Hepatocyte (in vitro differentiated cells): ENCODE measurements at regions not wholly inside any gene's neighbourhood (a gene's known extent, or its start where the extent isn't known, plus 50 kb on each side); places are given as distances from the start of the nearest gene placed in this dataset.

ENCODE experiments used
- DNase-seq: peaks from one replicate; pipeline ENCODE4 v3.0.0-alpha.2; 2016; ENCODE audit warnings: low spot score
- H2AFZ ChIP-seq: fragments of 200-600 bp; sonication (generic); 2 replicates; pipeline ENCODE4 v1.6.0; 2016; ENCODE audit warnings: antibody characterized with exemption, mild to moderate bottlenecking
- H3K27ac ChIP-seq: fragments of 200-600 bp; sonication (generic); 2 replicates; pipeline ENCODE4 v1.5.1; 2016; ENCODE audit warnings: mild to moderate bottlenecking
- H3K27me3 ChIP-seq: fragments of 200-600 bp; sonication (generic); 2 replicates; pipeline ENCODE4 v1.6.1; 2016
- H3K36me3 ChIP-seq: fragments of 200-600 bp; sonication (generic); replicated peaks from 2 replicates; pipeline ENCODE4 v1.5.1; 2016; ENCODE audit warnings: low read depth; ENCODE audit not compliant: insufficient read depth
- H3K4me1 ChIP-seq: fragments of 200-600 bp; sonication (generic); 2 replicates; pipeline ENCODE4 v1.5.1; 2016; ENCODE audit warnings: mild to moderate bottlenecking, moderate library complexity; ENCODE audit not compliant: insufficient read depth
- H3K4me2 ChIP-seq: fragments of 200-600 bp; sonication (generic); 2 replicates; pipeline ENCODE4 v1.6.0; 2016
- H3K4me3 ChIP-seq: fragments of 200-600 bp; sonication (generic); 2 replicates; pipeline ENCODE4 v1.5.1; 2016; ENCODE audit warnings: mild to moderate bottlenecking
- H3K79me2 ChIP-seq: fragments of 200-600 bp; sonication (generic); 2 replicates; pipeline ENCODE4 v1.6.0; 2017; ENCODE audit warnings: mild to moderate bottlenecking
- H3K9me2 ChIP-seq: fragments of 200-600 bp; sonication (generic); replicated peaks from 2 replicates; pipeline ENCODE4 v1.6.0; 2017; ENCODE audit warnings: mild to moderate bottlenecking; ENCODE audit not compliant: insufficient read depth
- H3K9me3 ChIP-seq: fragments of 200-600 bp; sonication (generic); 2 replicates; pipeline ENCODE4 v1.5.1; 2016; ENCODE audit warnings: low read depth, mild to moderate bottlenecking
- H4K20me1 ChIP-seq: fragments of 200-600 bp; sonication (generic); 2 replicates; pipeline ENCODE4 v1.6.0; 2016; ENCODE audit warnings: mild to moderate bottlenecking; ENCODE audit not compliant: insufficient read depth, poor library complexity, severe bottlenecking
- EZH2 ChIP-seq: fragments of 200-600 bp; sonication (generic); IDR thresholded peaks from 2 replicates; pipeline ENCODE4 v1.6.1; 2016; ENCODE audit warnings: antibody characterized with exemption, mild to moderate bottlenecking, borderline replicate concordance
- EZH2phosphoT487 ChIP-seq: fragments of 200-600 bp; sonication (generic); IDR thresholded peaks from one replicate; pipeline ENCODE4 v1.6.1; 2018; ENCODE audit warnings: antibody characterized with exemption, mild to moderate bottlenecking, low read depth, moderate library complexity; ENCODE audit not compliant: unreplicated experiment, severe bottlenecking
- WGBS: methylation state at CpG from one replicate; pipeline ENCODE4 v1.1.6; 2016; ENCODE audit warnings: low lambda C conversion rate; ENCODE audit errors: missing lambda C conversion rate; 5-methylcytosine and 5-hydroxymethylcytosine counted together
- TF ChIP-seq, protein P1 (sequence below): fragments of 200-600 bp; sonication (generic); IDR thresholded peaks from 2 replicates; pipeline ENCODE4 v1.5.1; 2016; ENCODE audit warnings: antibody characterized with exemption, mild to moderate bottlenecking; ENCODE audit not compliant: poor library complexity

DNA sequence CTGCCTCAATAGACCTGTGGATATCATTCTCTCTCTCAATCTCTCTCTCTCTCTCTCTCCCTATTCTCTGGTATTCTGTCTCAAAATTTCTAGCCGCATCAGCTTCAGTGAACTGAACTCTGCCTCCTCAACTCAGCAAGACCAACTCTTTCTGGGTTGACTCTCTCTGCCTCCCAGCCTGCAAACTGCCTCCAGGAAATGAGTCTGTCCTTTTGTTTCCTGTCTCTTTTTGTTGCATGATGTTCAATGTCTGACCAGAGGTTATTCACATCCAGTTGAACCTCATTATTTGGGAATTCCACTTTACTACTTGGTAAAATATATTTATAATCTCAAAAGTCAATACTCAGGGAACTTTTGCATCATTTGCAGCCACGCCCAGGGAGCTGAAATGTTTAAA, 682.7 kb upstream of the FZD8 start:
- Histone ChIP-seq H3K79me2 (no peaks in the 10 kb centered on the region), H3K36me3 (no peaks in the 10 kb centered on the region), H3K4me2 (no peak overlapping the region), H3K27ac (no peak overlapping the region), H3K4me1 (no peaks in the 10 kb centered on the region), H2AFZ (no peak overlapping the region), H3K4me3 (no peak overlapping the region), H3K9me2 (no peaks in the 10 kb centered on the region), H3K9me3 (no peaks in the 10 kb centered on the region), H3K27me3 (no peaks in the 10 kb centered on the region), H4K20me1 (no peaks in the 10 kb centered on the region)
- 88% methylated on average over 2 of the region's 2 CpGs for WGBS
- TF ChIP-seq EZH2 (no peak), EZH2phosphoT487 (no peak)
- TF ChIP-seq, protein P1, sequence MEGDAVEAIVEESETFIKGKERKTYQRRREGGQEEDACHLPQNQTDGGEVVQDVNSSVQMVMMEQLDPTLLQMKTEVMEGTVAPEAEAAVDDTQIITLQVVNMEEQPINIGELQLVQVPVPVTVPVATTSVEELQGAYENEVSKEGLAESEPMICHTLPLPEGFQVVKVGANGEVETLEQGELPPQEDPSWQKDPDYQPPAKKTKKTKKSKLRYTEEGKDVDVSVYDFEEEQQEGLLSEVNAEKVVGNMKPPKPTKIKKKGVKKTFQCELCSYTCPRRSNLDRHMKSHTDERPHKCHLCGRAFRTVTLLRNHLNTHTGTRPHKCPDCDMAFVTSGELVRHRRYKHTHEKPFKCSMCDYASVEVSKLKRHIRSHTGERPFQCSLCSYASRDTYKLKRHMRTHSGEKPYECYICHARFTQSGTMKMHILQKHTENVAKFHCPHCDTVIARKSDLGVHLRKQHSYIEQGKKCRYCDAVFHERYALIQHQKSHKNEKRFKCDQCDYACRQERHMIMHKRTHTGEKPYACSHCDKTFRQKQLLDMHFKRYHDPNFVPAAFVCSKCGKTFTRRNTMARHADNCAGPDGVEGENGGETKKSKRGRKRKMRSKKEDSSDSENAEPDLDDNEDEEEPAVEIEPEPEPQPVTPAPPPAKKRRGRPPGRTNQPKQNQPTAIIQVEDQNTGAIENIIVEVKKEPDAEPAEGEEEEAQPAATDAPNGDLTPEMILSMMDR = no peak
- DNase-seq = no peak

DNA sequence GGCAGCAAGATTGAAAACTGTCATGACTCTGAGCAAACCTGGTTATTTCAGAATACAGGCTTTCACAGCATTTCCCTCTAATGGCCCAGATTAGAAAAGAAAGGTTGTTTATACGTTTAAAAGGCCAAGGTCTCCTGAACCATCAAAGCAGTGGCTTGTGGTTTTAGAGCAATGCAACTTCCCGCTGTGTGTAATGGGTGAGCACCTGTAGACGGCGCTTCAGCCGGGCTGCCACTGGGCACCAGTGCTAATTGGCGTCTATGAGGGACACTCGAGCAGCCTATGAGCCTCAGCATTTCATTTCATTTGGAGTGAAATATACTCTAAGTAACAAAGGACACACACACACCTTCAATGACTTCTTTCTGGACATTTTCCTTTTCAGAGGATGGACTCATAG, 671.0 kb upstream of the FZD8 start:
- no peaks in the 10 kb centered on the region for H3K9me2 ChIP-seq
- H3K4me3 ChIP-seq = no peak overlapping the region
- H3K27me3 ChIP-seq = no peaks in the 10 kb centered on the region
- H3K36me3 ChIP-seq = no peaks in the 10 kb centered on the region
- DNase-seq = no peak
- TF ChIP-seq EZH2phosphoT487 (no peak), EZH2 (no peak)
- TF ChIP-seq, protein P1 = no peak
- no peak overlapping the region for H2AFZ ChIP-seq
- H3K4me1 ChIP-seq = no peaks in the 10 kb centered on the region
- 82% methylated on average over 7 of the region's 7 CpGs for WGBS
- H3K79me2 ChIP-seq = no peaks in the 10 kb centered on the region
- no peak overlapping the region for H3K27ac ChIP-seq
- no peak overlapping the region for H3K4me2 ChIP-seq
- H3K9me3 ChIP-seq = no peaks in the 10 kb centered on the region
- H4K20me1 ChIP-seq = no peaks in the 10 kb centered on the region

DNA sequence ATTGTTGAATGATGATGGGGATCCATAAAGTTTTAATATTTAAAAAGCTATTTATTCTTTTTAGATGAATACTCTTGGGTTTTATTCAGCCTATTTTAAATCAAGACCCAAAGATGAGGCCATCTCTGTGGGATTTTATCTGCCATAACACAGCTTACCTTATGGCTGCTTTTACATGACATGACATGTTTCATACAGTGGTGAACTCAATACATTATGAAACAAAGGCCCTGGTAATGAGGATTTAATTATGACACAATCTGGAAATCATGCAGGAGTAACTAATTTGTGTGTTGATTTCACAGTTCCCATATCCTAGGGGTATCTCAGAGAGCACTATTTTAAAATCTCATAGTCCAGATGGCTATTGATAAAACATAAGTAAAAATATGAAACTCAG, 661.8 kb upstream of the FZD8 start:
- no peaks in the 10 kb centered on the region for H4K20me1 ChIP-seq
- no peak overlapping the region for H3K4me2 ChIP-seq
- no peaks in the 10 kb centered on the region for H3K4me1 ChIP-seq
- no peak overlapping the region for H3K27ac ChIP-seq
- H3K36me3 ChIP-seq = no peaks in the 10 kb centered on the region
- no peak overlapping the region for H2AFZ ChIP-seq
- no peaks in the 10 kb centered on the region for H3K79me2 ChIP-seq
- no peaks in the 10 kb centered on the region for H3K9me2 ChIP-seq
- no peaks in the 10 kb centered on the region for H3K9me3 ChIP-seq
- H3K27me3 ChIP-seq = no peaks in the 10 kb centered on the region
- TF ChIP-seq, protein P1 = no peak
- TF ChIP-seq EZH2phosphoT487 = no peak
- no peak for TF ChIP-seq EZH2
- H3K4me3 ChIP-seq = no peak overlapping the region
- DNase-seq = no peak

DNA sequence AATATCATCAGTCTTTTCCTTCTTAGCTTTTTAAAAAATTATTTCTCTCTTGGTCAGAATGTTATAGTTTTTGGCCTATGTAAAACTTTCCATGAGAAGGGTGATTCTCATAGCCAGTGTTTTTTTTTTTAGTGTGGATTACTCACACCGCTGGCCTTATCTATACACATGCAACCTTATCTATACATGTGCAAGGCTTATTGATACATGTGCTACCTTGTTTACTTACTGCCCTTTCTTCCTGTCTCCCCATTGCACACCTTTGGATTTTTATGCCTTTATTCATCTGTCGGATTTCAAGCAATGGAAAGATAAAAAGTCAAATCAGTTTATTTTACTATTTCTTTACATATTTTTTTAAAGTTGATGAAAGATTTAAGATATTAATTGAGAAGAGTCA, 660.0 kb upstream of the FZD8 start:
- no peak overlapping the region for H2AFZ ChIP-seq
- H3K4me1 ChIP-seq = no peaks in the 10 kb centered on the region
- DNase-seq = no peak
- H3K27me3 ChIP-seq = no peaks in the 10 kb centered on the region
- H3K36me3 ChIP-seq = no peaks in the 10 kb centered on the region
- H4K20me1 ChIP-seq = no peaks in the 10 kb centered on the region
- H3K4me3 ChIP-seq = no peak overlapping the region
- 48% methylated on average over 2 of the region's 2 CpGs for WGBS
- H3K79me2 ChIP-seq = no peaks in the 10 kb centered on the region
- H3K4me2 ChIP-seq = no peak overlapping the region
- TF ChIP-seq, protein P1 = no peak
- TF ChIP-seq EZH2 (no peak), EZH2phosphoT487 (no peak)
- no peak overlapping the region for H3K27ac ChIP-seq
- no peaks in the 10 kb centered on the region for H3K9me2 ChIP-seq
- no peaks in the 10 kb centered on the region for H3K9me3 ChIP-seq
